HG02938 (cell line): ENCODE measurements at regions not wholly inside any gene's neighbourhood (a gene's known extent, or its start where the extent isn't known, plus 50 kb on each side); places are given as distances from the start of the nearest gene placed in this dataset.

Experiments
- ATAC-seq: cut with Tn5 transposase; IDR thresholded peaks from one replicate; pipeline ENCODE4 v1.9.1; 2021; ENCODE audit warnings: mild to moderate bottlenecking, moderate library complexity; ENCODE audit not compliant: unreplicated experiment

DNA sequence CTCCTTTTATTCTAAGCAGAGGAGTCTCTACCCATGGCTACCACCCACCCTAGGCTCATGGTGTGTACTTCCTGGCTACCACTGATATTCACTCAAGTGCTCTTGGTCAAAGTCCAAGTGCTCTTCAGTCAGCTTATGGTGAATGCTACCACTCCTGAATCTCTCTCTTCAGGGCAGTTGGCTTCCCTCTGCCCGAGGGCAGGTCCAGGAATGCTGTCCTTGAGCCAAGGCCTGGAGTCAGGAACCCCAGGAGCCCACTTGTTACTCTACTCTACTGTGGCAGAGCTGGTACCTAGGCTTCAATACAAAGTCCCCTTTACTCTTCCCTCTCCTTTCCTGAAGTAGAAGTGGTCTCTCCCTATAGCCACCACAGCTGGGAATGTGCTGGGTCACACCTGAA lies 226.0 kb downstream of the DIPK2A start:
- no peak for ATAC-seq

GRCh38 chr3:144200004-144200403 lies 228.4 kb downstream of the DIPK2A start:
- no peak for ATAC-seq

DNA sequence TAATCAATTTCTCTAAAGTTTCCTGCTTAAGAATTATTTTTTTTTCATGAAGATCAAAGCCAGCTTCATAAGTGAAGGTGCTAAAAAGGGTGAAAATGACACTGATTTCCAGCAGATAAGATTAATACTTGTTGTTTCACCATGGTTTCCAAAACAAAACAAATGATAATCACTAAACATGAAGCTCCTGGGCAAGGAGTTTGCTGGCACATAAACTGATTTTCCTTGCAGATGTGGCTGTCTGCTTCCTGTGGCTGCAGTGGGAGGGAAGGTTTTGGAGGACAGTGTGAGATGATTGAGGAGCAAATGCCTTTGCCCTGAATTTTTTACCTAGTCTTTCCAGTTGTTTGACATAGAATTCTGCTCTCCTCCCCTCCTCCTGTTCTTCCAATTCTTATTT lies 228.8 kb downstream of the DIPK2A start:
- no peak for ATAC-seq

DNA sequence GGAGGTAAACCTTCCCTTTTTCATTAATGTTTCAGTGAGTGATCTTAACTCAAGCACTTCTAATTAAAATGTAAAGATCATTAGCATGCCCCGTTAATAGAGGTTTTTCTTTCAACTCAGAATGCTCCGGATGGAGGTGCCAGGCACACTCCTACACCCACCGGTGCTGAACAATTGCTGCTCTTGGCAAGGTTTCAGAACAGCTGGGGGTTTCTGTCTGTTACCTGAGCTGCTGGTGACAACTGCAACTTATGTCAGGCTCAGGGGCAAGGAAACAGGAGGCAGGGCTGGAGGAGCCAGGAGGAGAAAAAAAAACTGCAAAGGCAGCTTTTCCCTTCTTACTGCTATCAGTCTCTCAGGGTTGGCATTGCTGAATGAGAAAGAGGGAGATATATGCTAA lies 250.1 kb downstream of the DIPK2A start:
- ATAC-seq = no peak

- no peak for ATAC-seq
Measured at GRCh38 chr3:144229330-144229729, 257.7 kb downstream of the DIPK2A start.

GRCh38 chr3:144229953-144230352 lies 258.3 kb downstream of the DIPK2A start:
- no peak for ATAC-seq

DNA sequence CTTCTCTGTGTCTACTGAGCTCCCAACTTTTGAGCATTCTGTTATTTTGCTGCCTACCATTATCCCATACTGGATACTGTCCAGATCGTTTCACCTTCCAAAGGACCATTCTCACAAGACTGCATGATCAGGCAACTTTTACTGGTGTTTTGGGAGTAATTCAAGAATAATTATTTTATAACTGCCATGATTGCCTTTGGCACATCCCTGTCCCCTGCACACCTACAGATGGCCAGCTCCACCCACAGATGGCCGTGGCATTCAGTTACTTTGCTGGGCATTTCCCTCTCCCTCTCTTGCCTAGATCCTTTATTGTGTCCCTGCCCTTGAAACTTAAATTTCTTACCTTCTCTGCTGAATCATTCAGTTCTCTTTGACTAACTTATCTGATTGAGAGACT lies 263.9 kb downstream of the DIPK2A start:
- no peak for ATAC-seq

DNA sequence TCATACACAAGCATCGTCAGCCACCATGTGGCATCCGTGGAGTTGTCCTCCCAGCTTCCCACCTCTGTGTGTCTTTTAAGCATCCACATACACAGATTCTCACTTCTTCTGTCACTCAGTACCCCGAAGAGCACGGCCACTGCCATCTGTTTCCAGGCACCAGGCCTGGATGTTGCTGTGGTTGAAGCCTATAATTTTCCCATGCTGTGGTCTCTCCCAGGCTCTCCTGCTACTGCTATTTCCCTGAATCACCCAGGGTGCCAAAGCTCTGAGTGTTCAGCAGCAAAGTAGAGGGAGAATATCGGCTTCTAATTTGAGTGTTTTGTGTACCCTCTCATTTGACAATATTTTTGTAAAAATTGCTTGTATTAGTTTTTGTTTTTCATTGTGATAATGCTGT lies 265.7 kb downstream of the DIPK2A start:
- ATAC-seq = no peak

DNA sequence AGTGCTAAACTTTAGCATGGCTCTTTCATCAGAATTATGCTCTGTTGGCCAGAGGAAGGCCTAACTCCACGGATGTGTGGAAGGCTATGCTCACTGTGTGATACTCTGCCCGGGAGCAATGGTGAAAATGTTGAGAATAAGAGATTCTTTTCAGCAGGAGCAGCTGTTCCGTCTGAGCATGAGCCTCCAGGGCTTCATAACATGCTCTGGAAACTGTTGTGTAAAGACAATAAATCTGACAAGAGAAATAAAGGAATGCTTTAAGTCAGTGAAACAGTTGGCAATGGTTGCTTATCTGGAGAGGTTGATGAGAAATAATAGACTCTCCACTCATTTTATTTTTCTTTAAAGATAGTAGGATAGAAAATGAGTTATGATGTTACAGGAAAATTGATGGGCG lies 269.8 kb downstream of the DIPK2A start:
- ATAC-seq = no peak

- no peak for ATAC-seq
Measured at GRCh38 chr3:144242747-144243146, 271.1 kb downstream of the DIPK2A start.

DNA sequence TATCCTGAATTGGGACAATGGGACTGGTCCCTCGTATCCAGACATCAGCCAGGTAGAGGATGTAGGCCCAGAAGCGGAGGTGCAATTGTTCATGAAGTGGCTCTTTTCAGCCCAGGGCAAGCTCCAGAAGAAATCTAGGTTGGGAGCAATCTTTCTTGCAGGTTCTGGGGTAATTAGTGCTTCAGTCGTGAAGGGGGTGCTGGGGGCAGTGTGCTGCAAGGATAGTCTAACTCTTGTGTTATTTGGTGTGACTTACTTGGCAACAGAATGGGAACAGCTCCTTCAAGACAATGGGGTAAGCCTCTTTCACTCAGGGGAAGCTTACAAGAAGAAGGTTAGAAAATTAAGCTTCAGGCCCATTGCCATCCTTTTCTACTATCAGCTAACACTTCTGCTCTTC lies 273.0 kb downstream of the DIPK2A start:
- no peak for ATAC-seq

DNA sequence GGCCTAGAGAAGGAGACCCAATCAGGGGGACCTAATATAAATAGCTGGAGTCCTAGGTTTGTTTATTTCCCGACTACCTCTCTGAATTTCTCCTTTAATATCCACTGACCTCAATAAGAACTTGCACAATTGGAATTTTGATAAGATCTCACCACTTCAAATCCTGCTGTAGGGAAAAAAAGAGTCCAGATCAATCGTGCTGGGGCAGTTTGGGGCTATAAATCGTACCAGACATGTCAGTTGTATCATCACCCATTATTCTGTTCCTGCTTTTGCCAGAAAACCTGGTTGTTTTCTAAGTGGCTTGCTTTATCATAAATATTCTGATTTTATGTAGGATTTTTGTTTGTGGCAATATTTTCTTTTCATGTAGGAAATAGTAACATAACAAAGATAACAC lies 281.3 kb downstream of the DIPK2A start:
- ATAC-seq = no peak

DNA sequence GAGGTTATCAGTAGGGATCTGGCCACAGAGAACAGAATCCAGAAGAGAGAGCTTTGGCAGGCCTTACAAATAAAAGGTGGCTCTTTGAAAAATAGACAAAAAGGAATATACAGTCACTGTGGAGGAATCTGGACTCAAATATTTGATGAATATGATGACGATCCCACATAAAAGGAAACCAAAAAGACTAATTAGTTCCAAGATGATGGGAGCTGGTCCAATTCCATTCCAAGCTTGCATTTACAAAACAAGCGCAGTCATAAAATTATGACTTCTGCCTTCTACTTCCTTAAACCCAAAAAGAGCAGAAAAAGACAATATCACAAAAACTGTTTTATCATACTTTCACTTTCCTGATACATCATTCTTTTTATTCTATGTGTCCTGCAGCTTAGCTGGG lies 285.8 kb downstream of the DIPK2A start:
- ATAC-seq = no peak

DNA sequence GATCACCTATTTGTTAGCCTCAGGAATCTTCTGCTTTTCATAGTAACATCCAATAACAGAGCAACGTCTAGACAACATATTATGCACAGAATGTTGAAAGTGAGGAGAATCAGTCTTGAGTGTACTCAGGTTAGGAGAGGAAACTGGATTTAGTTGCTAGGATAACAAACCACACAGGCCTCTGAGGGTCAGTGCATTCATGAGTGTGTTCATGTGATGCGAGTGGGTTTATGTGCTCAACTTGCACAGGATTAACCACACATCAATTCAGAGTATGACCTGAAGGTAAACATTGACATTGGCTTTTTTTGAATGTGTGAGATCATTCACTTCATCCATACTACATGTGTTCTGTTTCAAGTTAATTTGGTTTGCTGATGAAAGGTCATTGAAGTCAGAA lies 287.6 kb downstream of the DIPK2A start:
- ATAC-seq = no peak

GRCh38 chr3:144263706-144264105 lies 292.1 kb downstream of the DIPK2A start:
- ATAC-seq = no peak

DNA sequence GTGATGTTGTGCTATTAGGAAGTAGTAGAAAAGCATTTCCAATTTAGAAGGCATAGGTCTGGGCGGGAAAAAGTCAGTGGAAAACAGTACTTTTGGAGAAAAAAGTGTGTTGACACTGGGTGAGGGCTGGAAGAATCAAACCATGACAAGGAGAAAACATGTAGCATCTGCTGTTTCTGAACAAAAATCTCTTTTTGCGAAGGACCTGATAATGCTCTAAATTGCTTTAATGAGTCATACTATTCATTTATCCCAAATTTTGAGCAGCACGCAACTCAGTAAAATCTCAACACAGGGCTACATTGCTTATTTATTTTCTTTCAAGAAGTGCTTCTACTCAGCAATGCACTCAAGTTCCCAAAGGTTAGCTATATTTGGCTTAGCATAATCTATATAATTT lies 292.7 kb downstream of the DIPK2A start:
- ATAC-seq = no peak

GRCh38 chr3:144264794-144265193 lies 293.2 kb downstream of the DIPK2A start:
- no peak for ATAC-seq

DNA sequence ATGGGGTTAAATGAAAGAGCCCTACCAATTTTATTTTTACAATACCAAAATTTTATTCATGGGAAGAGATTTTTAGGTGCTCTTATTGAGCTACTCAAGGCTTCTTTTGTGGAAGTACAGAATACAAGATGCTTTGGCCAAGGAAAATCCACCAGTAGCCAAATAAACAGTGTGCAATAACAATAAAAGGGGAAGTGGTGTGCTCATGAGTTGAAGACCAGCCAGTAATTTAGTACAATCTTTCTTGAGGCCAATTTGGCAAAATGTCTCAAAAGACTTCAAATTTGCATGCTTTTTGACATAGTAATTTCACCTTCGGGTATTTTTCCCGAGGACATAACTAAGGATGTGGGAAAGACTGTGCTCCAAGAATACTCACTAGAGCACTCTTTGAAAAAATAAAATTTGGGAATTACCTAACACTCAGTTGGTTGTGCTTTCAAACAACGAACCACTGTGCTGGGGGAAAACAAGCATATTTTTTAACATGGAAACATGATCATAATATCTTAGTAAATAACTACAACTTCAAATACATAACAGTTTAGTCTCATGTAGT lies 294.0 kb downstream of the DIPK2A start:
- ATAC-seq = no peak

GRCh38 chr3:144270100-144270499 lies 298.5 kb downstream of the DIPK2A start:
- ATAC-seq = no peak

DNA sequence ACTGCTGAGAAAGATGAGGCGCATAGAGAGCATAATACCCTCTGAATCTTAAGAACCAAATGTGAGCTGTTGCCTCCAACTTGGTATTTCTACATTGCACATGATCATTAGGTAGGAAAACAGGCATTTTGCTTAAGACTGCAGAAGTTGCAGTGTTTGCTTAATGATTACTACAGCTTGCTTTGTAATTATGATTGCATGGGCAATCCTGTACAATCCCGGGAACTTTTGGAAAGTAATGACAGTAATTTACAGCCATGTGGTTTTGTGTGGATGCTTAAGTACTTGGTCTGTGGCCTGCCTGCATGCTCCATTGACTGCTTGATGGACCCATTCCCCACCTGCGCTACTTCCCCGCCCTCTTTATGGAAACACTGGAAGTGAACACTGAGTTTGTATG lies 301.1 kb downstream of the DIPK2A start:
- ATAC-seq = no peak

DNA sequence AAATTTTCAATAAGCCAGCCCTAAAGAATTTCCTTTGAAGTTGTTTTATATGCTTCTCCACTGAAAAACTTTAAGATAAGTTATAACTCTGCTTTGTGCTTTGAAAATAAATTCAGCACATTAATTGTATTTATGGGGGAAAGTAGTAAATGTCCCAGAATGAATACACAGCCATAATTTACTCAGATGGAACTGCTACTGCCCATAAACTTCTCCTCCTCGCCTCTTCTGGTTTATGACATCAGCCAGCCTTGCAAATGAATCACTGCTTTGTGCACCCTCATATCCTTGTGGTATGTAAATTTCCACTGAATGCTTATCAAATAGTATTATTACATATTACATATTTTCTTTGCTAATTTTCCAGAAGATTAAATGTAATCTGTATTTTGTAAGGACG lies 302.0 kb downstream of the DIPK2A start:
- no peak for ATAC-seq

DNA sequence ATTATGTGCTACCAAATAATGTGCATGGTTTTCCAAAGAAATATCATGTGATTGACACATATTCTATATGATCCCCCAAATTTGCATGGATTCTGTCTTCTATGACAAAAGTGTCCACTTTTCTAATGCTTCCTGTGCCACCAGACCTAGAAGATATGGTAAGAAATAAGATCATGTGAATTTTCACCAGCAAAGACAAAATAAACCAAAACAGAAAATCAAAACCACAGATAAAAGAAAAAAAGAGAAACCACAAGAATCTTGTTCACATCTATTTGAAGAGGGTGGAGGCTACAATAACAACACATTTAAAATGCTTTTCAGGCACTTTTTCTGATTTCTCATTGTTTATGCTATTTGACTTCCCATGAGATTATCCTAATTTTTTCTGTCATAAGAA lies 303.4 kb downstream of the DIPK2A start:
- ATAC-seq = no peak

GRCh38 chr3:144282313-144282712 lies 310.7 kb downstream of the DIPK2A start:
- ATAC-seq = no peak
